Fibroblast of peridontal ligament (primary cell): ENCODE measurements at regions not wholly inside any gene's neighbourhood (a gene's known extent, or its start where the extent isn't known, plus 50 kb on each side); places are given as distances from the start of the nearest gene placed in this dataset.
"Not testable (repeated sequence)": the region's sequence is repeated elsewhere in the genome, so short reads cannot be mapped to it uniquely, and the experiment has no call there.

Experiments used
- DNase-seq: peaks from one replicate; pipeline ENCODE4 v3.0.0-alpha.2; 2010; ENCODE audit errors: extremely low read depth

GRCh38 chr2:87610974-87611373 is 136.9 kb upstream of the PLGLB2 start:
- DNase-seq = not testable (repeated sequence)

- not testable (repeated sequence) for DNase-seq
Measured at GRCh38 chr2:87611416-87611815, 136.5 kb upstream of the PLGLB2 start.

GRCh38 chr2:87611956-87612355 is 135.9 kb upstream of the PLGLB2 start:
- DNase-seq = not testable (repeated sequence)

- DNase-seq = not testable (repeated sequence)
Measured at GRCh38 chr2:87614829-87615434, 133.0 kb upstream of the PLGLB2 start.

GRCh38 chr2:87619121-87619520 is 128.8 kb upstream of the PLGLB2 start:
- not testable (repeated sequence) for DNase-seq

- not testable (repeated sequence) for DNase-seq
Measured at GRCh38 chr2:87621139-87621538, 126.7 kb upstream of the PLGLB2 start.

- DNase-seq = not testable (repeated sequence)
Measured at GRCh38 chr2:87622720-87623119, 125.2 kb upstream of the PLGLB2 start.

GRCh38 chr2:87629491-87630458 is 118.1 kb upstream of the PLGLB2 start:
- peak; percentile 92 for DNase-seq

GRCh38 chr2:87630892-87631291 is 117.0 kb upstream of the PLGLB2 start:
- not testable (repeated sequence) for DNase-seq

- not testable (repeated sequence) for DNase-seq
Measured at GRCh38 chr2:87631402-87631801, 116.5 kb upstream of the PLGLB2 start.

- not testable (repeated sequence) for DNase-seq
Measured at GRCh38 chr2:87633287-87633963, 114.5 kb upstream of the PLGLB2 start.

- not testable (repeated sequence) for DNase-seq
Measured at GRCh38 chr2:87634106-87634505, 113.8 kb upstream of the PLGLB2 start.

- not testable (repeated sequence) for DNase-seq
Measured at GRCh38 chr2:87634971-87635650, 112.8 kb upstream of the PLGLB2 start.

GRCh38 chr2:87636246-87636645 is 111.6 kb upstream of the PLGLB2 start:
- not testable (repeated sequence) for DNase-seq

- not testable (repeated sequence) for DNase-seq
Measured at GRCh38 chr2:87636735-87637134, 111.2 kb upstream of the PLGLB2 start.

- peak; percentile 18 for DNase-seq
Measured at GRCh38 chr2:87637249-87637990, 110.5 kb upstream of the PLGLB2 start.

GRCh38 chr2:87638114-87638807 is 109.6 kb upstream of the PLGLB2 start:
- DNase-seq = not testable (repeated sequence)

GRCh38 chr2:87638872-87639271 is 109.0 kb upstream of the PLGLB2 start:
- DNase-seq = not testable (repeated sequence)

- not testable (repeated sequence) for DNase-seq
Measured at GRCh38 chr2:87639801-87640440, 108.0 kb upstream of the PLGLB2 start.
